CD1c-positive myeloid dendritic cell (primary cell): ENCODE measurements at regions not wholly inside any gene's neighbourhood (a gene's known extent, or its start where the extent isn't known, plus 50 kb on each side); places are given as distances from the start of the nearest gene placed in this dataset.

Source experiments
- DNase-seq: peaks from one replicate; pipeline ENCODE4 v3.0.0-alpha.2; 2016; ENCODE audit errors: extremely low spot score

DNA sequence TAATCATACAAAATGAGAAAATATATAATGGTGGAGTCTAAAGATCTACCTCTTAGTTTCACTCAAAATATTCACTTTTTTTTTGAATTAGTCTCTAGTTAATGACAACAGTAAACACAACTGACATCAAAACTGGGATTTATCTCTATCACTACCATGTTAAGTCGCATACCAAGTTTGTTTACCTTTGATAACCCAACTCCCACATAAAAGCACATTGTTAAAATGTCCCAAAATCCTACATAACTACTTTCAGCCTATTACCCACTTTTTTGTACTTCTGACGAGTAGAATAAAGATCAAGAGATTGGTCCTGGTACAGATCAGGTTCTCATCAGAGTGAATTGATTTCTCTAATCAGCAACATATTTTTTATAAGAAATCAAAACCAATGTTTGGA is 518.5 kb downstream of the EPHA3 start:
- no peak for DNase-seq

DNA sequence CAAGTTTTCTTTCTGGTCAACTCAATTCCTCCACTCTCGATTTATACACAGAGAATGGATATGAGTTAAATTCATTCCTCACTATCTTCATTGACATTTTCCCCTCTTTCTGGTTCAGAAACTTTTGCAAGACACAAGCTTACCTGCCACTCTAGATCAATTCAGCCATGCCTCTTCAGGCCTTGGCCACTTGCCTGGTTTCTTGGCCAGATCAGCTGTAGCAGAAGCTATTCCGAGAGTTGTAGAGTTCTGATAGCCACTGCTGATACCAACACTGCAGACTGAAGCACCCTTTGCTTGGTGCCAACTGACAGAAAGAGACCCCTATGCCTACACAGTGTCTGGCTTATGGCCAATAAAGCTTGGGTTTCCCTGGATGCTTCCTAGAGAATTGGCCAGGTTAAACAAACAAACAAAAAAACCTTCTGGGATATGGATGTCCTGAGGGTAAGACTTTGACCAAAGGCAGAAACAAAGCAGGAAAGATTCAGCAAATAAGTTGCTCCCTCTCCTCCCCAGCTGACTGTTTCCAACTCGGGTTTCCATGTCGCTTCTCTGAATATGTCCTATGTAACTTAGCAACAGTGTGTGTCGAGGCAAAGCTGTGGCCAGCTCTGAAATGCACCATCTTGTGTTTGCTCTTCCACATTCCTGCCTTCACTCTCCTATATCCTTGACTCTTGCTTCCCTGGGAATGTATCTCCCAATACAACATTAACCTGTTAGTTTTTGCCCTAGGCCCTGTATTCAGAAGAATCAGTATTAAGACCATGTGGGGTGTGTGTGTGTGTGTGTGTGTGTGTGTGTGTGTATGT is 521.6 kb downstream of the EPHA3 start:
- no peak for DNase-seq

DNA sequence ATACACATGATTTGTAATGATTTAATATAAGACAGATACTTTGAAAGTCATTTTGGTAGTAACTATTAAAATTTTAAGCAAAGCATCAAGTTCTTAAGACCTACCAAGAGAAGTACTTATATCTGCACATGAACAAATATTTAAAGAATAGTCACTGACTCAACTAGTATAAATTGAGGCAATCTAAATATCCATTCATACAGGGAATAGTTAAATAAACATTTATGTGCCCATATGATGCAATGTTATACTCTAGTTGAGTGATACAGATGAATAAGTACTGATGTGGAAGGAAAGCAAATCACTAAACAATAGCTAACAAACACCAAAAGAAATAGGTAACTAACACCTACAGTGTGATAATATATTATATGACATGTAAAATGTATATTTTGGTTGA is 527.7 kb downstream of the EPHA3 start:
- DNase-seq, result no peak

DNA sequence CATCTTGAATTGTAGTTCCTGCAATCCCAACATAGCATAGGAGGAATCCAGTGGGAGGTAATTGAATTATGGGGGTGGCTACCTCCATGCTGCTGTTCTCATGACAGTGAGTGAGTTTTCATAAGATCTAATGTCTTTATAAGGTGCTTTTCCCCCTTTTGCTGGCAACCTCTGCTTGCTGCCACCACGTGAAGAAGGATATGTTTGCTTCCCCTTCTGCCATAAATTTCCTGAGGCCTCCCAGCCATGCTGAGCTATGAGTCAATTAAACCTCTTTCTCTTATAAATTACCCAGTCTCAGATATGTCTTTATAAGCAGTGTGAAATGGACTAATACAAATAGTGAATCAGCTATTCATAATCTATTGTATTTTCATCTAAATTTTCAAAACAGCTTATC is 537.3 kb downstream of the EPHA3 start:
- no peak for DNase-seq

DNA sequence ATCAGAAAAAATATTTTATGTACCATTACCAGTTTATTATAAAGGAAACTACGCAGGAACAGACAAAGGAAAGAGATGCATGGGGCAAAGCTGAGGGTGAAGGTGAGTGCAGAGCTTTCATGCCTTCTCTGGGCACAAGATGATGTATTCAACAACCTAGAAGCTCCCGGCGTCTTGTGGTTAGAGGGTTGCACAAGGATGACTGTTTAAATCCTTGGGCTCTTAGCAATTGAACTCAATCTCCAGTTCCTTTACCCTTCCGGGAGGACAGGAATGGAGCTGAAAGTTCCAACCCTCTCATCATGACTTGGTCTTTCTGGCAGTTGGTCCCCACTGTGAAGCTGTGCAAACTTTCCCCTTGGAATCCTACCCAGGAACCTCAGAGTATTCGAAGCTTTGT is 542.0 kb downstream of the EPHA3 start:
- no peak for DNase-seq

DNA sequence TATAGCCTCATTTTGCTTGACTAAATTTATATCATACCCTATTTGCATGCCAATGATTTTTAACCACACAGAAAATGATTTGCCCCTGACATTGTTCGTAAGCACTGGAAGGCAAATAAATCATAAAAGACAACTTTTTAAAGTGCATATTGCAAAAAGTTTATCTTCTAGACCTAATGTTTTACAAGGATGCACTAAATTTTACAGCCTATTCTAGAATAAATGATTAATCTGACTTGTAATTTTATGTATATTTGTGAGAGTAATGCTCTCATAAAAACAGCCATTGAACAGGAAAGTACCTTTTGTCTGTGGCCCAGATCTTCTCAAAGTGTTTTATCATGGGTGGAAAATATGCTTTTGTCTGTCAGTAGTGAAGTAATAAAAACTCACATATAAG is 546.6 kb downstream of the EPHA3 start:
- no peak for DNase-seq

DNA sequence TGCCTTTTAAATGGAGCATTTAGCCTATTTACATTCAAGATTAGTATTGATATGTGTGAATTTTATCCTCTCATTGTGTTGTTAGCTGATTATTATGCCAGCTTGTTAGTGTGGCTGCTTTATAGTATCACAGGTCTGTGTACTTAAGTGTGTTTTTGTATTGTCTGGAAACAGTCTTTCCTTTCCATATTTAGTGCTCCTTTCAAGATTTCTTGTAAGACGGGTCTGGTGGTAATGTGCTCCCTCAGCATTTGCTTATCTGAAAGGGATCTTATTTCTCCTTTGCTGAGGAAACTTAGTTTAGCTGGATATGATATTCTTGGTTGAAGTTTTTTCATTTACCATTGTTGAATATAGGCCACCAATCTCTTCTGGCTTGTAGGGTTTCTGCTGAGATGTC is 549.0 kb downstream of the EPHA3 start:
- no peak for DNase-seq

DNA sequence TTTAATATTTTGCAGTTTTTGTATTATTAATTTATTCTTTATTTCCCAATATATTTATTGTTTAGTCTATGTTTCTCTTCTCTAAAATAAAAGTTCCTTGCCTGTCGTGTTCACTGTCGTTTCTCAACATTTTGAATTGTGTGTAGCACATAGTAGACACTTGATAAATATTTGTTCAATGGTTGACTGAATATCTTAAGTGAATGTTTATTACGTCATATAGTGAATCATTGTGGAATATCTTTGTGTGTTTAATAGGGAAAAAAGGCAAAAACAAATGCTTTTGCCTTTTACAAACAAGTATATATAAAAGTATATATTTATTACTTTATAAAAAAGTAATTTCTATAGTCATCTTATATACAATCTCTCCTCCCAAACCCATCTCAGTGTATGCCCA is 572.3 kb downstream of the EPHA3 start:
- no peak for DNase-seq

DNA sequence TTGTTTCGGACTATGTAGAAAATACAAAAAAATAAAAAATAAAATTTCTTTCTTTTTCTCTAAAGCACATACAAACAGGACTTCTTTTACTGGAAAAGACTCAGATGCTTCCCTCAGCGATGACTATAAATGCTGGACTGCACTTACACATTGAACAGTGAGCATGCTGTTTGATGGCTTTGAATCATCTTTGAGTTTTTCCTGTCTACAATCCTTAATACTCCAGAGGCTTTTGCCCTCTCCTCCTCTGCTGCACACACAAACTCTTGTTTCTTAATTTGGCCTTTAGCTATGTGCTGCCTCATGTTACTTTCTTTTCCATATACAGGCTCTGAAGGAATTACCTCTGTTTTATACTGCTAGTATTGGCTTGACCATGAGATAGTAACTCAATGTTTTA is 575.1 kb downstream of the EPHA3 start:
- no peak for DNase-seq

DNA sequence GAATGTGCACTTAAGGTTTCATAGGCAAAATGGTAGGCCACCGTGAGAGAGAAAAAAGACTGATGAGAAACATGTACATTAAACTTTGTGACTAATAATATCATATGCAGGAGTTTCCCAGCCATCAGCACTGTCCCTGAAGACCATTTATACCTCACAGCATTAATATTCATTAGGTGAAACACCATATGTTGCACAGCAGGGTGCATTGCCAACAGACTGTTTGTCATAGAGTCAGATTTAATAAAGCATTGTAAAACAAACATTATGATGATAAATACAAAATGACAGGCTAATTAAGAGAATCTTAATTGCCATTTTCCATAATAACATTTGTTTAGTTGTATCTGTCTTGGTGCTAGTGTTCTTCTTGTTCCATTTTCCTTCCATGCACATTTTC is 578.3 kb downstream of the EPHA3 start:
- no peak for DNase-seq

DNA sequence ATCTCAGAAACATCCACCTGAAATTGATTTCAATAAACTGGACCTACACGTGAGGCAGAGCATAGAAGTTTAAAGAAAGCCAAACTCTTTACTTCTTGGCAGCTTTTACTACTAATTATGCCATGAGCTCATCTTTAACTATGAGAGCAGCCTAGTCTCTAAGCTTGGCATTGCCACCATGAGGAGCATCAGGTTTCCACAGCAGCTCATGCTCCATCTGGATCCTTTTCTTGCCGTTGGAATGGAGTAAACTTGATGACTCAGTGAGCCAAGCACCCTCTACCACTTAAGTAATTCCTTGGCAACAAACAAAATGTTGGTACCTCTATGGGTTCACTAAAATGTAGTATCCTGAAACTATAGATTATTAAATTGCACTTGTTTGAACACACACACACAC is 583.2 kb downstream of the EPHA3 start:
- DNase-seq, result no peak

DNA sequence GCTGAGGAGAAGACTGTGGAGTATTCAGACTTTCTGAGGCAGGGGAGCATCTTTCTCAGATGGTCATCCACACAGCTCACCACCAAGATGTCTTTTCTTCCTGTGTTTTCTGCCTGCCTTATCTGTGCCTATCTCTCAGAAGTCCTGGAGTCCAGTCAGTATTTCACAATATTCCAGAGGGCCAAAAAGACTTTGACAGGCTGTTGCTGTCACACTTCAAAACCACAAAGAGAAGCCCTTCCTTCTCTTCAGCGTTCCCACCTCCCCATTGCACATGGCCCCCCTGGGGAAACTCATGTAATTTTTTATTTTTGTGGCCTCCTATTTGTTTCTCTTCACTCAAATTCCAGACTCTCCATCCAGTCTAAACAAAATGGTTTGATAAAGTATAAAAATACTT is 585.2 kb downstream of the EPHA3 start:
- DNase-seq, result no peak

DNA sequence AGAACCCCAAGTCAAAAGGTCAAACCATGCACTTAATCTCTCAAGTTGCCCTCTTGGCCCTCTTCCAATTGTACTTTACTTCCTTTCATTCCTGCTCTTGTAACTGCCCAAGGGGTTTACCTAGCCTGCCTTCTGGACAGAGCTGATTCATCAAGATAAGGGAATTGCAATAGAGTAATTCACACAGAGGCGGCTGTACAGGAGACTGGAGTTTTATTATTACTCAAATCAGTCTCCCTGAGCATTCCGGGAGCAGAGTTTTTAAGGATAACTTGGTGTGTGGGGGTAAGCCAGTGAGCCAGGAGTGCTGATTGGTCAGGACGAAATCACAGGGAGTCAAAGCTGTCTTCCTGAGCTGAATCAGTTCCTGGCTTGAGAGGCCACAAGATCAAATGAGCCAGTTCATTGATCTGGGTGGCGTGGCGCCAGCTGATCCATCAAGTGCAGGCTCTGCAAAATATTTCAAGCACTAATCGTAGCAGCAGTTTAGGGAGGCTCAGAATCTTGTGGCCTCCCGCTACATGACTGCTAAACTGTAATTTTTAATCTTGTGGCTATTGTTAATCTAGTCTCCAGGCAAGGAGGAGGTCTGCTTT is 590.0 kb downstream of the EPHA3 start:
- DNase-seq, result no peak

DNA sequence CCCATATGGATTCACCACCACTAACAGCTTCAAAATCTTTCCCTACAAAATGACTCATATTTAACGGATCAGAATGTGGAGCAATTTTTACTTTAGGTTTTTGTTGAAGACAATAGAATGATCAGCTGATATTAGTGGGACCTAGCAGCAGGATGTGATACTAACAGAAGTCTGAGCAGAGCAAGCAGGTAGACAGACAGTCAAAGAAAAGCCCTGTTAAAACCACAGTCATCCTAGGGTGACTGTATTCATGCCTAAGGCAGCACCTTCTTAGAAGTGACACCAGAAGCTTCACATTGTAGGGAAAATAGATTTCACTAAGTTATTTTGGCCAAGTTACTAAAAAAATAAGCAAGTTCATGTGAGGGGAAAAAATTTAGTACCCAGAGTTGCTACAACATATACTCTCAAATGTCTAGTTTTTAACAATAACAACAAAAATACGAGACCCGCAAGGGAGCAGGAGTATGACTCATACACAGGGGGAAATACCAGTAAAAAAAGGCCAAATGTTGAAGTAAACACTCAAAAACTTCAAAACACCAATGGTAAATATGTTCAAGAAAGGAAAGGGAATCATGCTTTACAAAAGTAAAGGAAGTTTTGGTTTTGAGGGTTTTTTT is 590.9 kb downstream of the EPHA3 start:
- DNase-seq, result no peak

DNA sequence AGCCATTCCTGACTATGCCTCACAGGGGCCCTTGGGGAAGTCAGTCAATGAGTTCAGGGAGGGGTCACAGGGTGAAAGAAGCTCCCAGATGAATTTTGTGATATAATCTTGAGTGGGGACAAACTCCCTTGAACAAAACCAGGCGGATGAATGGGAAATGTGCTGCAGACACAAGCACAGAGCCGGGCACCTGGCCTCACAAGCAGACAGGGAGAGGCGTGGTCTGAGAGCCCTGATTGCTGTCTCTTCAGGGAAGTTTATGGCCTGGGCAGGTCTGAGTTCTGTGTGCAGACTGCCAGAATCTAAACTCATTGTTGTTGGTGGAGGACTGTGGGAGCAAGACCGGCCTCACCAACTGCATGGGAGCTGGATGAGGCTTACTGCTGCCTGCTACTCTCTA is 591.8 kb downstream of the EPHA3 start:
- DNase-seq, result no peak

DNA sequence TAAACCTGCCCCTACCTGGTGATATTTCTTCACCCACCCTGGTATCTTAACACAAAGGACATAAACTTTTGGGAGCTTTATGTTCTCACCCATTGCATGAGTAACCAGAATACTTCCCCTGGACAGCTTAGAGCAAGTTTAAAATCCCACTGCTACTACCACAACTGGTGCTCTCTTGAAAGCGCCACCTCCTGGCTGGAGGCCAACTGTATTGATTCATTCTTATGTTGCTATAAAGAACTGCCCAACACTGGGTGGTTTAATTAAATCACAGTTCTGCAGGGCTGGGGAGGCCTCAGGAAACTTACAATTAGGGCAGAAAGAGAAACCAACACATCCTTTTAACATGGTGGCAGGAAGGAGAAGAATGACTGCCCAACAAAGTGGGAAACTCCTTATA is 592.4 kb downstream of the EPHA3 start:
- DNase-seq, result no peak

DNA sequence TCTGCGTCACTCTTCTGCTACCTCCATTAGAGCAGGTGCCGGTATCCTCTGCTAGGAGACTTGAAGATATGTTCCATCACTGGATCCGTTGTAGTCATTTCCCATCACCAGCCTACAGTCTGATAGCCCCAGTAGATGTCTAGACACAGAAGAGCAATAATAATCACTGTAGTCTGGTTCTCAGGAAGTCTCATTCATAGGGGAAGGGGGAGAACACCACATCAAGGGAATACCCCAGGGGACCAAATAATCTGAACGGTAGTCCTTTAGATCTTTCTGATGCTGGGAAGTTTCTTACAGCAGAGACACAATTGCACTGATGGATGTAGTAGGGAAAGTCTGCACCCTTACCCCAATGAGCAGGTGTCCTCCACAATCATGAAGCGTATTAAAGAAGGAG is 595.0 kb downstream of the EPHA3 start:
- no peak for DNase-seq

DNA sequence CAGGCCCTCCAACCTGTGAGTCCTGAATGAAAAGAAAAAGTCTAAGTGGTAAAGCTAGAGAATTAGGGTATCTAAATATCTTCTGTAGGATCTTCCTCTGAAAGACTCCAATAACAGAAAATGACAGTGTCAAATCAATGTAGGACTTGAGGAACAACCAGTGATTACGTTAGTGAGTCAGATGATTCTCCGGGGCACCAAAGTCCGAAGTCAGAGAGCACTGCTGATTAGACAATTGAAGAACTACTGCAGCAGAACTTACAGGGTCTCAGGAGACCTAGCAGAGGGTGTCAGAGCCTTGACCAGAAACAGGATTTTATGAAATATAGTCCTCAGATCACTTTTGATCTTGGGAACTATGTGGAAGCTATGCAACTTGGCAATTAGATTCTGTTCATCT is 605.8 kb downstream of the EPHA3 start:
- DNase-seq, result no peak

DNA sequence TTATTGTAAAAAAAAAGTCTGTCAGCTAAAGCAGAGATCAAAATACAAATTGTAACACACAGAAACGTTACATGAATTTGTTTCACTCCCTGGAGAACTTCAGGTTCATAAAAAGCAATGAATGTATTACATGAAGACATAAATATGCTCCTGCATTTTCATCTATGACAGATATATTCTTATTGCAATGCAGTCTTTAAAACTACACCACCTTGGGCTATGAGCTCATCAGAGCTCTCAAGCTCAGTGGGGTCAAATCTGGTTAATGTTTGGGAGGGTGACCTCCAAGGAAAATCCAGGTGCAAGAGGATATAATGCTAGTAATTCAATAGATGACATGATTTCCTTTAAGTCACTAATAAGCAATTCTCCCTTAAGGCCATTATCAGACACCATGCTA is 606.8 kb downstream of the EPHA3 start:
- DNase-seq, result no peak

DNA sequence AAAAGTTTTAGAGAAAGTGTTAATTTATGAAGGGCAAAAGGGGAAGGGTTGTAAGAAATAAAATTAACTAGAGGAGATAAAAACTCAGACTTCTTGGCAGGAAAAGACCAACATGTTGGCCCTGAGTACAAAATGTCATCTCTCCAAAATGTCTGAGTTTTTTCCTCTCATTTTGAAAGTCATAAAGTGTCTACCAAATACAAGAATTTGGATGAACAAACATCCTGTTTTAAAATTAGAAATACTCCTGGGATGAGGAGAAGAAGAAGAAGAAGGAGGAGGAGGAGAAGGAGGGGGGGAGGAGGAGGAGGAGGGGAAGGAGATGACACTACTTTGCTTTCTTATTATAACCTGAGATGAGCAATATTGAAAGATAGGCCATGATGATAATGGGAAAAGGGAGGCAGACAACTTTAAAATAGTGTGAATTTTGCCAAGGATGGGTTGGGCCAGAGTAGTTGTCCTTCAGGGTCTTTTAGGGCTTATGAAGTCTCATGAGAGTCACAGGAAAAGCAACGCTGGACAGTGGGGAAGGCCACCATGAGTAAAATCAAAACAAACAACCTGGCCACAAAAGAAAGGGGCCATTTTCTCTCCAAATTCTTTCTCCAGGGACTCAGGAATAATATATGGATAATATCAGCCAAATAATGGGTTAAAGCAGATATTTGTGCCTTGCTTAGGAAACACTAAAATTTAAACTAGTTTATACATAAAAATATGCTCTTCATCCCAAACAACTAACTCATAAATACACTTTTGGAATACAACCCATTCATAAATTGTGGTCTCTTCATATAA is 632.9 kb downstream of the EPHA3 start:
- DNase-seq, result no peak

DNA sequence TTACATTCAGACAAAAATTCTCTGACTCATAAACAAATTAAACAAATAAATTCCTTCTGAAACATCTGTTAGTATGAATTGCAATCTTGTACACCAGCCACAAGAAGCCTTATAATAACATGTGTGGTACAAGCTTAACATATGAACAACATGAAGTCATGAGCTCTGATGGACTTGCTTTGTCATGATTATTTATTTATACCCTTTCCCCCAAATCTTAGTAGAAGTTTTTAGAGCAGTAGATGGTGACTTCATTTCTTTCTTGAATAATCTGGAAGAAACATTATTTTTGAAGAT is 633.4 kb downstream of the EPHA3 start:
- DNase-seq, result no peak

DNA sequence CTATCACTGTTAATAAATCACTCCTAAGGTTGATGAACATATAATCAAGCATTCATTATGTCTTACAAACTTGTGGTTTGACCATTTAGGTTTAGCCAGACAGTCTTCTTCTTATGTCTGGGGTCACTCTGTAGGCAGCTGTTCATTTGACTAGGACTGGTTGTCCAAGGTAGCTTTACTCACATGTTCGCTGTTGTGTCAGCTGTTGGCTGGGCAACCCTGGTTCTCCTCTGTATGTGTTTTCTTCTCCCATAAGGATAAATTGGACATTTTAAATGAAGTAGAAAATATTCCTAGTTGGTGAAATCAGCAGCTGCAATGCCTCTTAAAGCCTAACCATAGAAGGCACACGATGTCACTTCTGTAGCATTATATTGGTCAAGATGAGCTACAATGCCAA is 635.1 kb downstream of the EPHA3 start:
- no peak for DNase-seq
